Kidney tubule cell (primary cell): ENCODE measurements at regions not wholly inside any gene's neighbourhood (a gene's known extent, or its start where the extent isn't known, plus 50 kb on each side); places are given as distances from the start of the nearest gene placed in this dataset.
A peak's percentile ranks its signal among the peaks of the same experiment; 100 is the strongest.

Experiments used
- DNase-seq: peaks from one replicate; pipeline ENCODE4 v3.0.0-alpha.2; 2018; ENCODE audit warnings: low spot score

DNA sequence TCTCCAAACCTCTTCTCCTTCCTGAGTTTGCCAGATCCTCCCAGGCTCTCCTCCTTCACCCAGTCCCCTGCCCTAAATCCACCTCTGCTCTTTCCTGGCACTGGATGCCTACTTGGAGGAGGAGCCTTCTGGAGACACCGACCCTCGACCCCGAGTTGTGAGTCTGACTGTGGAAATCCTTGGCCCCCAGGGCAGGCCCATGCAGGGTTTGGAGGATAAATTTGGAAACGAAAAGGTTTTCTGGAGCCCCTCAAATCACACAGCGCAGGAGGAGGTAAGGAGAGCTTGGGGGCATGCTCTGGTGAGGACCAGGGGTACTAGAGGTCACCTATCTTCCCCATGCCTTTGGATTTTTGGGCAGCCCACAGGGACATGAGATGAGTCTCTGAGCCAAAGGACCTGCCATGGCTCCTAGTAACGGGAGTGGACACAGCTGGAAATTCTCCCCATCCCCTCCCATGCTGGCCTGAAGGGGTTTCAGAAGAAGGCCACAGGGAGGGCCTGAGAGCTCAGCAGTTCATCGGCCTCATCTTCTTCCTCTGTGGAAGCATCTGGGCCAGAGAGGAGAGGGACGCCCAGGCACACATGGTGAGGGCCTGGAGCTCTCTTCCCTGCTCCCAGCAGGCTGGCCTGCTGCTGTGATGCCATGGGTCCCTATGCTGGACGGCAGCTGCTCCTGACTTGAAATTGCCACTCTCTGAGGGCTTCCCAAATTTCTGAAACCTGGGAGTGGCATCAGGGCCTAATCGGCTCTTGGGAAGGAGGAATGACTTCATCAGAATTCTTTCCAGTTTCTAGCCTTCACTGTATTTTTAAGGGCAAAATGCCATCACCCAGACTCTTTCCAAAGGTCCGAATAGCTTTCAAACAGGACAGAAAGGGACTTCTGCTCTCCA is 68.6 kb upstream of the ITGA11 start:
- no peak for DNase-seq

DNA sequence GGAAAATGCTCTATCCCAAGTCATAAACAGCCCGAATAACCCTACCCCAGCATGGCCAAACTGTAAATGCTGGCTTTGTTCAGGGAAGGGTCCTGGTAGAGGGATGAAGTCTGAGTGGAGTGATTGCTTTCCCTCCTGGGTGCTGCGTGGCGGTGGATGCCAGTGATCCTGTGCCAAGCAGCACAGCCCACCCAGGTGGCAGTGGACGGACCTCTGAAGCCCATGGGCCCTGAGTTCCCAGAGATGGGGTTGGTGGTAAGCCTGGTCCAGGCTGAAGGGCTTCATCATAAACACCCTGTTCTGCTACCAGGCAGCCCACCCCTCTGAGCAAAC is 69.3 kb upstream of the ITGA11 start:
- no peak for DNase-seq

DNA sequence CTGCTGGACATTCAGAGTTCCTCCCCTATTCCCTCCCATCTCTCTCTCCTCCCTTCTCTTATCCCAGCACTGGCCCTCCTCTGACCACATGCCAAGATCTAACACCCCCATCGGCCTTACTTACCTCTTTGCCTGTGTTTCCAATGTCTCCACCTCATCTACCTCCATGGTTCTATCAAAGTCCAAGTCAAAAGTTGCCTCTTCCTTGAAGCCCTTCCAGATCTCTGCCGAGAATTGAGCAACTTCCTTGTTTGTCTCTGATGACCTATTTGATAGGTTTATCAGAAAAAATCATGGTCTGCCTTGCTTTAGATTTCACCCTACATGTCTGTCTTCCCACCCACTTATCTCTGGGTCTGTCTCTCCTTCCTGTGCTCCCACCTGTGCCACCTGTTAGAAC is 69.7 kb upstream of the ITGA11 start:
- no peak for DNase-seq

DNA sequence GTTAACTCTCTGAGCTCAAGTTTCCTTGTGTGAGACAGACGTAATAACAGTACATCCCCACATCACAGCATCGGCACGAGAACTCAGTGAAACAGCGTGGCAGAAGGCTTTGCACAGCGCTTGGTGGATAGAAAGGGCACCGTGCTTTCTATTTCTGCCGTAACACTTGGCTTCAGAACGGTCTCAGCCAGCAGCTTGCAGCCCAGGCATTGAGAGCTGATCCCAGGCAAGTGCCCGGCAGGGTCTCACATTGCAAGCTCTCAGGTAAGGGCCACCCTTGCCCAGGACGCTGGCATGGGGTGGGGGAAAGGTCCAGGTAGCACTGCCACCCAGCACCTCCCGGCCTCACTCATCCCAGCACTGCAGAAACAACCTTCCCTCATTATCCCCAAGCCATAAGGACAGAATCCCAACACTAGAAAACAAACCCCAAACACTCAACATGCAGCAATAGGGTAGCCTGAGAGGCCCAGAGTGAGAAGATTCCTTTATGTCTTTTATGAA is 70.5 kb upstream of the ITGA11 start:
- DNase-seq: no peak

- DNase-seq: no peak
These were observed 71.2 kb upstream of the ITGA11 start for GRCh38 chr15:68503213-68503612.

- peak; percentile 6 for DNase-seq
These were observed 72.1 kb upstream of the ITGA11 start for GRCh38 chr15:68503791-68504680.

- DNase-seq: no peak
These were observed 72.8 kb upstream of the ITGA11 start for GRCh38 chr15:68504681-68505170.

DNA sequence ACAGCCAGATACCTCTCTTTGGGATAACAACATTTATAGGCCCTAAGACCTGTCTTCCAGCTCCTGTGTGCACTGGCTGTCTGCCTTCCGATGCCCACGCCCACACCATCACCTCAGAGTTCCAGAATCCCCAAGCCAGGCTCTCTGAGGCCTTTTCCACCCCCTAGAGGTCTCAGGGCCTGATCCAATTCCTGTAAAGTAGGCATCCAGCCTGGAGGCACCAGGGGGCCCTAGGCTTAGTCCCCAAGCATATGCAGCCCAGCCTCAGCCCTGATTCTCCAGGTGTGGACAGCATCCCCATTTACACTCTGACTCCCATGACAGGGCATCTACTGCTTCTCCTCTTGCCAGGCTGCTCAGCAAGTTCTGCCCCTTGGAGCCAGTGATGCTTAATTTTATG is 72.7 kb upstream of the CORO2B start:
- DNase-seq: no peak

GRCh38 chr15:68507447-68507846 is 71.3 kb upstream of the CORO2B start:
- DNase-seq: no peak

GRCh38 chr15:68508485-68509189 is 70.2 kb upstream of the CORO2B start:
- no peak for DNase-seq

GRCh38 chr15:68510558-68510957 is 68.2 kb upstream of the CORO2B start:
- DNase-seq: no peak

- DNase-seq: no peak
These were observed 67.5 kb upstream of the CORO2B start for GRCh38 chr15:68511073-68511991.

DNA sequence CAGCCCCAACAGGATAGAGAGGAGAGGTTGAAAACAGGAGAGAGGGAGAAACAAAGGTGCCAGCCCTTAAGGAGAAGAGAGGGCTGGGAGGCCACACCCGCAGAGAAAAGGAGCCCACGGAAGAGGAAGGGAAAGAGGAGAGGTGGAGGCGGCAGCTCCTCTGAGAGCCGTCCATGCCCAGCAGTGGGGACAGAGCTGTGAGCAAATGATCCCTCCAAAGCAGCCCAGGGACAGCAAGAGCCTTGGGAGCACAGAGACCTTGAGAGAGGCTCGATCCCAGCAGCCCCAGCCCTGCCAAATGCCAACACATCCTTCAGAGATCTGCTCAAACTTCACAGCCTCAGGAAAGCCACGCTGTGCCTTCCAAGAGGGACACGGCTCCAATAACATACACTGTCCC is 66.7 kb upstream of the CORO2B start:
- DNase-seq: no peak

DNA sequence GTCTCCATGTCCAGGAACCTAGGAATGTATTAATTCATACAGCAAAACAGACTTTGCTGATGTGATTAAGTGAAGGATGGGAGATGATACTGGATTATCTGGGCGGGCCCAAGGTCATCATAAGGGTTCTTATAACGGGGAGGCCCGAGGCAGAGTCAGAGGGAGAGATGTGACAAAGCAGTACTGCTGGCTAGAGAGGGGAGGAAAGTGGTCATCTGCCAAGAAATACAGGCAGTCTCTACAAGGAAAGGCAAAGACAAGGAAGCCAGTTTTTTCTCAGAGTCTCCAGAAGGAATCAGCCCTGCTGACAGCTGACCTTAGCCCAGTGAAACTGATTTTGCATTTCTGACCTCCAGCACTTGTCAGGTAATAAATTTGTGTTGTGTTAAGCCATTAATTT is 66.2 kb upstream of the CORO2B start:
- DNase-seq: no peak

- no peak for DNase-seq
These were observed 63.3 kb upstream of the CORO2B start for GRCh38 chr15:68515371-68516095.

DNA sequence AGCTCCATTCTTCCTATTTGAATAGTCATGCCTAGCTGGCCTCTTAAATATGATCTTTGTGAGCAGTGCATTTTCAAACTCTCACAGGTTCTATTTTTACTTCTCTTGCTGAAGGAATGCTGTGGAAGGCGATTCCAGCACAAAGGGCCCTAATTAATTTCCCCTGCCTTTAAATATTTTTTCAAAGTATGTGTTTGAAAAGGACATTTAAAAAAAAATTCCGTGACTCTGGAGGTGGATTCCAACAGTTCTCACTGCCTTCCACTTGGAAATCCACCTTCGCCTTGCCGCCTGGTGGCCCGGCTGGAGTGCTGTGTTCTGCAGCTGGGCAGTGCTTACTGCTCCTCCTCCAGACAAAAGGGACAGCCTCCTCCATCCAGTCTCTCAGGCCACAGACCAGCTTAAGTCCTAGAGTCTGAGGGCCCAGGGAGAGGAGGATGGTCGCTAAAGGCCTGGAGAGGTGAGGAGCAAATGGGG is 61.5 kb upstream of the CORO2B start:
- no peak for DNase-seq

DNA sequence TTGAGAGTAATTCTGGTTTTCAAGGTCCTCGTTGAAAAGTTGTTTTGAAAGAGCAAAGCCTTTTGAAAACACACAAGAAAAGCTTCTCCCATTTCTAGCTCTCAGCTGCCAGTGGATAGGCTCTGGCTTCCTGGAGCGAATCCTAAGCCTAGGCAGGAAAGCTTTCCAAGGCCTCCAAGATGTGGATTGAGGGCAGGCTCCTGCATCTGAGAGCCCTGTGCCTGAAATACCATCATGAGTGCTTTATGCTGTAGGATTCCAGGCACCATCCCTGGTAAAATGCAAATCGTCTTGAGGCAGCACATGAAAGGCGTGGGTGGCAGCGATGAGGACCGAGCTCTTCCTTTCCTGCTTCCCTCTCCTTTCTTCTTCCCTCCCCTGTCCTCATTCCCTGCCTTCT is 60.7 kb upstream of the CORO2B start:
- no peak for DNase-seq

DNA sequence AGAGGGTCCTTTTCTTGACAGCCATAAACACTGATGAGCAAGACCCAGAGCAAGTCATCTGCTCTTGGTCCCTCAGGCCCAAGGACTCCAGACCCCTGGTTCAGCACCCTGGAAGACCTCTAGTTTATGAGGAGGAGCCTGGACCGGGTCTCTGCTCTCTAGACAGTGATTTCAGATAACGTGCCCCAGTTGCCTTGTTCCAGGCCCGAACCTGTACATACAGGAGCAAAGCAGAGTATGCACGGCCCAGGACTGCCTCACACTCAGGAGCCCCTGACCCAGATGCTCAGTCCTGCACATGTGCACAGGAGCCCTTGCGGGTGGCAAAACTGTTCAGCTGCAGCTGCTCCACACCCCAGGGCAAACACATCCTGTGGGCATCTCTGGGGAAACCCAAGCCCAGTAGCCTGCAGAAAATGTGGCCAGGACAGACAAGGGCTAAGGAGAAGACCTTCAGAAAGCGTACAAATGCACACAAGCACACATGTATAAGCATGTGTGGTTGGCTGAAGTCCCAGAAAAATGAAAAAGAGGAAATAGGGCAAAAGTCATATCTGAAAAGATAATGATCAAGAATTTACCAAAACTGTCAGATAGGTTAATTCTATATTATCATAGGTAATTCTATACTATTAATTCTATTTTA is 59.9 kb upstream of the CORO2B start:
- DNase-seq: no peak

DNA sequence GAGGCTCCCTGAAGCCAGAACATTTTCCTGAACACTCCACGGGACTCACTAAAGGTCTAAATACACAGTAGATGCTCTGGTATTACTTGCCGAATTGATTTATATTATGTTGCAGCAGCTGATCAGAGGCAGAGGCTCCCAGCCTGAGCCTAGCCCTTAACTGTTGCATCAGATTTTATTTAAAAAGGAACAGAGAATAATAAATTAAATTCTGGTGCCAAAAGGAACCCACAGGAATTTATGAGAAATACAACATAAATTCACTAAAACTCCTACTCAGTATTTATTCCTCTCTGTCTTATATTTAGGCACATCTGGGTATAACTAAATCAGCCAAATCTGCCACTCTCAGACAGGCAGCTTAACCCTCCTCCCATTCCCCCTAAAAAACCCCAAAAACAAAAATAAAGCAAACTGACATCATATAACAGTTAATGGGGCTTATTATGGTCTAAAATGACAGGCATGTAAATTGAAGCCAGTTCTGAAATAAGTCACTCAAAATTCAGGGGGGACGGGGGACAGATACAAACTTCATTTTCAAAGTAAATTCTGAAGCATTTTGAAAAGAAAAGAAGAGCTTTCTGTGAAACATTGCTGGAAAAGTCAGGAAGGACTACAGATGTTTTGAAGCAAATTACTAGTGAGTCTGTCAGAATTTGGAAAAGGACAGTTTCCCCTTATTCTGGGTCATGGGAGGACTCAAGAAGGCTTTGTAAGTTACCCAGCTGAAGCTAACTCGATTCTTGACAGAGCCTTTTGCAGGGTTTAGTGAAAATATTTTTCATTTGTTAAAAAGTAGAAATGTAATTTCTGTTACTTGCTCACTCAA is 53.8 kb upstream of the CORO2B start:
- DNase-seq: no peak
